Keratinocyte (primary cell): ENCODE measurements at regions not wholly inside any gene's neighbourhood (a gene's known extent, or its start where the extent isn't known, plus 50 kb on each side); places are given as distances from the start of the nearest gene placed in this dataset.

Source experiments
- DNase-seq: peaks from one replicate; pipeline ENCODE4 v3.0.0-alpha.2; 2011; ENCODE audit warnings: low read depth, missing footprints, low spot score
- FAIRE-seq: peaks from 2 replicates; lab custom pipeline; 2011; peaks lifted over from hg19 to GRCh38; lab: Jason Lieb, UNC
- H2AFZ ChIP-seq: 2 replicates; pipeline ENCODE4 v1.6.0; 2012; ENCODE audit warnings: low read length, control low read depth, inconsistent platforms; ENCODE audit not compliant: control insufficient read depth
- H3K27ac ChIP-seq: 2 replicates; pipeline ENCODE4 v1.5.1; 2011; ENCODE audit warnings: low read length; ENCODE audit not compliant: control insufficient read depth, insufficient read depth
- H3K27me3 ChIP-seq: 3 replicates; pipeline ENCODE4 v1.6.0; 2011; ENCODE audit warnings: low read length; ENCODE audit not compliant: control insufficient read depth, insufficient read depth; ENCODE audit errors: extremely low read depth
- H3K36me3 ChIP-seq, 2 experiments: 2 replicates in 1 of 2; 3 replicates in 1 of 2; pipeline ENCODE4 v1.5.1; 2011; ENCODE audit warnings: low read length in 2 of 2, mild to moderate bottlenecking in 1 of 2; ENCODE audit not compliant: control insufficient read depth in 2 of 2, insufficient read depth in 2 of 2; ENCODE audit errors: extremely low read depth in 1 of 2
- H3K4me1 ChIP-seq: 3 replicates; pipeline ENCODE4 v1.5.1; 2011; ENCODE audit warnings: low read length; ENCODE audit not compliant: control insufficient read depth, insufficient read depth; ENCODE audit errors: extremely low read depth
- H3K4me2 ChIP-seq: 3 replicates; pipeline ENCODE4 v1.6.0; 2011; ENCODE audit warnings: low read depth, low read length; ENCODE audit not compliant: control insufficient read depth, insufficient read depth; ENCODE audit errors: extremely low read depth
- H3K4me3 ChIP-seq, 3 experiments: fragments of 200-600 bp in 1 of 3; sonication (generic) in 1 of 3; 2 replicates in 2 of 3; 3 replicates in 1 of 3; pipeline ENCODE4 v1.5.1; 2011 to 2016; ENCODE audit warnings: low read length in 3 of 3, mild to moderate bottlenecking in 3 of 3, control low read depth in 2 of 3, inconsistent platforms in 1 of 3, low read depth in 1 of 3, mixed read lengths in 1 of 3, mixed run types in 1 of 3, moderate library complexity in 1 of 3; ENCODE audit not compliant: control insufficient read depth in 2 of 3, insufficient read depth in 2 of 3; ENCODE audit errors: extremely low read depth in 1 of 3
- H3K79me2 ChIP-seq: 2 replicates; pipeline ENCODE4 v1.6.0; 2012; ENCODE audit warnings: low read length; ENCODE audit not compliant: control insufficient read depth, insufficient read depth
- H3K9ac ChIP-seq: 3 replicates; pipeline ENCODE4 v1.6.0; 2011; ENCODE audit warnings: low read length; ENCODE audit not compliant: control insufficient read depth, insufficient read depth; ENCODE audit errors: extremely low read depth
- H3K9me1 ChIP-seq: 3 replicates; pipeline ENCODE4 v1.6.0; 2011; ENCODE audit warnings: low read length; ENCODE audit not compliant: control insufficient read depth, insufficient read depth; ENCODE audit errors: extremely low read depth
- H3K9me3 ChIP-seq: 2 replicates; pipeline ENCODE4 v1.5.1; 2012; ENCODE audit warnings: low read depth, low read length; ENCODE audit not compliant: control insufficient read depth
- H4K20me1 ChIP-seq: 3 replicates; pipeline ENCODE4 v1.6.0; 2011; ENCODE audit warnings: low read length; ENCODE audit not compliant: control insufficient read depth, insufficient read depth; ENCODE audit errors: extremely low read depth
- CTCF ChIP-seq, 3 experiments: IDR thresholded peaks in 1 of 3; conservative IDR thresholded peaks in 1 of 3; optimal IDR thresholded peaks in 1 of 3; 2 replicates in 2 of 3; 3 replicates in 1 of 3; pipeline versions ENCODE3 to v1.5.1; 2011; ENCODE audit warnings: low read length in 3 of 3, mild to moderate bottlenecking in 3 of 3, moderate library complexity in 2 of 3, control low read depth in 1 of 3, inconsistent platforms in 1 of 3; ENCODE audit not compliant: insufficient read depth in 2 of 3; ENCODE audit errors: extremely low read depth in 1 of 3
- EZH2 ChIP-seq: IDR thresholded peaks from one replicate; pipeline ENCODE4 v1.6.1; 2012; ENCODE audit warnings: inconsistent platforms, mild to moderate bottlenecking, low read length, moderate library complexity
- dilution Hi-C: fragments of 300-500 bp; cut with MboI; formaldehyde crosslinking; loops from one replicate; pipeline ENCODE4 v1.7.0; 2020; ENCODE audit warnings: low sequenced_read_pairs; ENCODE audit not compliant: extremely low pct_ligation_motif_present

GRCh38 chr6:10099529-10100140 lies 315.2 kb downstream of the TFAP2A start:
- peaks cover 35% of the 10 kb centered on the region for H3K4me1 ChIP-seq
- peak overlapping the region; percentile 56 for H3K27ac ChIP-seq
- no peaks in the 10 kb centered on the region for H3K36me3 ChIP-seq
- H3K4me2 ChIP-seq: peak overlapping the region; percentile 96
- H3K4me3 ChIP-seq: peak overlapping the region in 2 of 3 experiments; percentile 61 to 74
- peak; percentile 89 for FAIRE-seq
- DNase-seq: no peak
- TF ChIP-seq CTCF (optimal IDR thresholded peaks at IDR 0.05 in 1 of 3, IDR thresholded peaks at IDR 0.05 in 1 of 3, conservative IDR thresholded peaks at IDR 0.05 in 1 of 3; ENCODE audit: extremely low read depth in 1 of 3, insufficient read depth in 2 of 3, low read length in 3 of 3) (no peak), EZH2 (no peak)
- H3K9me3 ChIP-seq: no peaks in the 10 kb centered on the region
- no peaks in the 10 kb centered on the region for H4K20me1 ChIP-seq
- H3K9ac ChIP-seq: peak overlapping the region; percentile 66
- H3K27me3 ChIP-seq: no peaks in the 10 kb centered on the region
- no peaks in the 10 kb centered on the region for H3K79me2 ChIP-seq
- dilution Hi-C loops: no loop called here
- H3K9me1 ChIP-seq: no peaks in the 10 kb centered on the region
- peak overlapping the region; percentile 97 for H2AFZ ChIP-seq

- no peak for DNase-seq
- Histone ChIP-seq H3K27me3 (no peaks in the 10 kb centered on the region), H2AFZ (peak overlapping the region; percentile 97), H3K9ac (peak overlapping the region; percentile 66), H3K36me3 (no peaks in the 10 kb centered on the region), H3K4me1 (peaks cover 35% of the 10 kb centered on the region), H3K4me2 (peak overlapping the region; percentile 96), H3K79me2 (no peaks in the 10 kb centered on the region), H3K9me3 (no peaks in the 10 kb centered on the region), H3K4me3 (peak overlapping the region; percentile 0 to 74 (median 61)), H3K9me1 (no peaks in the 10 kb centered on the region), H4K20me1 (no peaks in the 10 kb centered on the region), H3K27ac (peak overlapping the region; percentile 56)
- dilution Hi-C loops: no loop called here
- peak; percentile 61 for FAIRE-seq
- no peak for TF ChIP-seq EZH2
- no peak for TF ChIP-seq CTCF (optimal IDR thresholded peaks at IDR 0.05 in 1 of 3, IDR thresholded peaks at IDR 0.05 in 1 of 3, conservative IDR thresholded peaks at IDR 0.05 in 1 of 3; ENCODE audit: extremely low read depth in 1 of 3, insufficient read depth in 2 of 3, low read length in 3 of 3)
These were observed 315.9 kb downstream of the TFAP2A start for GRCh38 chr6:10098756-10099528.
